Activated CD8-positive, alpha-beta memory T cell treated with anti-CD3 and anti-CD28 coated beads, Interleukin-2, amount 10 ng/mL, durations not matched to agents 7 days and 5 days (primary cell): ENCODE measurements at regions not wholly inside any gene's neighbourhood (a gene's known extent, or its start where the extent isn't known, plus 50 kb on each side); places are given as distances from the start of the nearest gene placed in this dataset.

Experiments used
- ATAC-seq: fragments of 150-1000 bp; cut with Tn5 transposase; one replicate; pipeline ENCODE4 v1.10.0; 2021; ENCODE audit warnings: moderate library complexity
- CTCF ChIA-PET: fragments of 350-600 bp; sonication (Branson Sonifier 250); formaldehyde crosslinking; loops from one replicate; lab custom pipeline; 2021; ENCODE audit warnings: antibody characterized with exemption; lab: Charles Lee
- DNase-seq: peaks from one replicate; pipeline ENCODE4 v3.0.0-alpha.2; 2020
- H3K27ac Mint-ChIP-seq: one replicate; pipeline ENCODE4 v1.8.0; 2021; ENCODE audit warnings: mild to moderate bottlenecking, mixed read lengths
- H3K27me3 Mint-ChIP-seq: one replicate; pipeline ENCODE4 v1.8.0; 2021; ENCODE audit warnings: mixed read lengths
- H3K36me3 Mint-ChIP-seq: one replicate; pipeline ENCODE4 v1.8.0; 2021; ENCODE audit warnings: mild to moderate bottlenecking, mixed read lengths
- H3K4me1 Mint-ChIP-seq: one replicate; pipeline ENCODE4 v1.8.0; 2021; ENCODE audit warnings: mixed read lengths
- H3K4me3 Mint-ChIP-seq: one replicate; pipeline ENCODE4 v1.8.0; 2021; ENCODE audit warnings: mild to moderate bottlenecking, moderate library complexity, mixed read lengths
- H3K9me3 Mint-ChIP-seq: one replicate; pipeline ENCODE4 v1.8.0; 2022; ENCODE audit warnings: low read depth, mixed read lengths

GRCh38 chr6:71236926-71237434 is 51.6 kb upstream of the OGFRL1 start:
- CTCF ChIA-PET = no interaction called here
- Mint-ChIP-seq H3K4me1 (no peaks in the 10 kb centered on the region), H3K27me3 (peaks cover 3% of the 10 kb centered on the region), H3K36me3 (no peaks in the 10 kb centered on the region), H3K27ac (no peak overlapping the region), H3K4me3 (no peak overlapping the region), H3K9me3 (no peaks in the 10 kb centered on the region)
- DNase-seq = no peak
- ATAC-seq = no peak

GRCh38 chr6:71238351-71238750 is 50.3 kb upstream of the OGFRL1 start:
- no peaks in the 10 kb centered on the region for H3K4me1 Mint-ChIP-seq
- ATAC-seq = no peak
- H3K4me3 Mint-ChIP-seq = no peak overlapping the region
- H3K9me3 Mint-ChIP-seq = no peaks in the 10 kb centered on the region
- no peak for DNase-seq
- no peak overlapping the region for H3K27ac Mint-ChIP-seq
- CTCF ChIA-PET = interaction anchor here (0.6 kb wide), 1 partner anchor 14 kb away, joined by 4 read pairs; no protein-coding TSS in a partner anchor
- no peaks in the 10 kb centered on the region for H3K36me3 Mint-ChIP-seq
- peaks cover 3% of the 10 kb centered on the region for H3K27me3 Mint-ChIP-seq
